ENCODE measurements at regions not wholly inside any gene's neighbourhood (a gene's known extent, or its start where the extent isn't known, plus 50 kb on each side); places are given as distances from the start of the nearest gene placed in this dataset.
"Not testable (repeated sequence)": the region's sequence is repeated elsewhere in the genome, so short reads cannot be mapped to it uniquely, and the experiment has no call there.

DNA sequence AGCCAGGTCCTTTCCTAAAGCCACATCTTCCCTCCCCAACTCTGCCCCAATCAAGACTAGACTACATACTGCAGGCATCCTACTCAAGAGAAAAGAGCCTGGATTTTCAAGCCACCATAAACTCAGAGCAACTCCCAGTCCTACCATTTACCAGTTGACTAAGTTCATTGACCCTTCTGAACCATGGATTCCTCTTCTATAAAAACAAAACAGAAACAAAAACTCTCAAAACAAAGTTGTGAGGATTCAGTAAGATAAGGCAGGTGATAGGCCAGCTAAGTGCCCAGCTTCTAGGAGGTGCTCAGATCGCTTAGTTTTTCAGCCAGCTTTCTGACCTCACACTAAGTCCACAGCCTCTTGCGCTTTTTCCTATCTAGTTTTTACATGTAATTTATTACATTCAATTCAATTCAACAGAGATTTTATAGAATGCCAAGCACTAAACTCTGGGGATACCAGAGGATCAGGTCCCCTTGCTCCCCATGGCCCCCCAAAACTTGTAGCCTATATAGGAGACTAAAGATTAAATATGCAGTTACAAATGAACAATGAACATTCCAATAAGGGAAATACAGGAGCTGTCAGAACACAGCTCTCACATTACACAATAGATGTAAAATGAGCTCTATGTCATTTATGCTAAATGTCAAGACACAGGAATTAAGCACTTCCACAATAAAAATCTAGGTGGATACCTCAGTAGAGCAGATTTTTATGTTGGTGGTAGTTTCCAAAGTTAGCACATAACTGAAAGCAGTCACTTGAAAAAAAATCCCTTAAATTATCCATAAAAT lies 104.5 kb upstream of the EGLN3 start:
- no peak overlapping the region for H3K27ac ChIP-seq (ENCODE audit: low read length)

DNA sequence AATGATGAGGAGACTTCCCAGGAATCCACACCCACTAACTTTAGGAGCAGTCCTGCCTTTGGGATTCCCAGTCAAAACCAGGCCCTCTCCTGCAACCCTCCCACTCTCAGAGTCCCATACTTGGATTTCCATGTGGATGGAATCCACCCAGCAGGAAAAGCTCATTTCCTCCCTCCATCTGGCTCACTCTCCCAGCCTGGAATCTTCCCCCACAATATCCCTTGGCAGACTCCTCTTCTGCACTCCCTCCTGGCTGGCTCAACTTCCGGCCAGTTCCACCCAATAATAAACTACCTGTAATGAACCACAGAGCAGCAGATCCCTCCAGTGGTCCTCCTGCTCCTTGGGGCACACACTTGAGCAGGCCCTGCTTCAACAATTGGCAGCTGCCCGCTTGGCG lies 102.8 kb upstream of the EGLN3 start:
- Histone ChIP-seq H3K27me3 (ENCODE audit: control insufficient read depth, insufficient read depth, low read length) (peaks cover 1% of the 10 kb centered on the region), H3K9ac (ENCODE audit: low read length) (no peak overlapping the region), H3K36me3 (ENCODE audit: control insufficient read depth, low read depth, low read length) (no peaks in the 10 kb centered on the region), H3K27ac (ENCODE audit: low read length) (no peak overlapping the region), H3K9me3 (ENCODE audit: control insufficient read depth, low read depth, low read length) (no peaks in the 10 kb centered on the region), H3K4me1 (ENCODE audit: control insufficient read depth, low read depth, low read length) (no peaks in the 10 kb centered on the region), H3K4me3 (ENCODE audit: low read length) (no peak overlapping the region)

More for the DNA sequence above, 104.5 kb upstream of the EGLN3 start:
- H3K9me3 ChIP-seq (ENCODE audit: control insufficient read depth, low read depth, low read length): no peaks in the 10 kb centered on the region
- no peaks in the 10 kb centered on the region for H3K36me3 ChIP-seq (ENCODE audit: control insufficient read depth, low read depth, low read length)
- H3K4me3 ChIP-seq (ENCODE audit: low read length): no peak overlapping the region
- peaks cover 13% of the 10 kb centered on the region for H3K27me3 ChIP-seq (ENCODE audit: control insufficient read depth, insufficient read depth, low read length)
- H3K9ac ChIP-seq (ENCODE audit: low read length): no peak overlapping the region
- peaks cover 6% of the 10 kb centered on the region for H3K4me1 ChIP-seq (ENCODE audit: control insufficient read depth, low read depth, low read length)

DNA sequence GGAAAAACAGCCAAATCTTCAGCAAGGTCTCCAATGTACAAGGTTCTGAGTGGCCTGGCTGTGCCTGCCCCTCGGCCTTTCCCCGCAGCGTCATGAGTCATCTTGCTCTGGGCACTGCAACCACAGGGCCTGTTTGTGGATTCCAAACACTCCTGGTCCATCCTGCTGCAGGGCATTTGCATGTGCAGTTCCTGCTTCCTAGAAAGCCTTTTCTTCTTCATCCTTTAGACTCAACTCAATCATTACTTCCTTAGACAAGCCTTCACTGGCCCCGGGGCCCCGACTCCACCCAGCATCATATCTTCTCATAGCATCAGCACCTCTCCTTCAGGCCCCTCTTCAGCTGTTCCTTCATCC lies 101.8 kb upstream of the EGLN3 start:
- no peaks in the 10 kb centered on the region for H3K4me1 ChIP-seq (ENCODE audit: control insufficient read depth, low read depth, low read length)
- H3K4me3 ChIP-seq (ENCODE audit: low read length): no peak overlapping the region
- no peaks in the 10 kb centered on the region for H3K36me3 ChIP-seq (ENCODE audit: control insufficient read depth, low read depth, low read length)
- no peak overlapping the region for H3K27ac ChIP-seq (ENCODE audit: low read length)
- no peak overlapping the region for H3K9ac ChIP-seq (ENCODE audit: low read length)
- no peaks in the 10 kb centered on the region for H3K9me3 ChIP-seq (ENCODE audit: control insufficient read depth, low read depth, low read length)
- no peaks in the 10 kb centered on the region for H3K27me3 ChIP-seq (ENCODE audit: control insufficient read depth, insufficient read depth, low read length)

DNA sequence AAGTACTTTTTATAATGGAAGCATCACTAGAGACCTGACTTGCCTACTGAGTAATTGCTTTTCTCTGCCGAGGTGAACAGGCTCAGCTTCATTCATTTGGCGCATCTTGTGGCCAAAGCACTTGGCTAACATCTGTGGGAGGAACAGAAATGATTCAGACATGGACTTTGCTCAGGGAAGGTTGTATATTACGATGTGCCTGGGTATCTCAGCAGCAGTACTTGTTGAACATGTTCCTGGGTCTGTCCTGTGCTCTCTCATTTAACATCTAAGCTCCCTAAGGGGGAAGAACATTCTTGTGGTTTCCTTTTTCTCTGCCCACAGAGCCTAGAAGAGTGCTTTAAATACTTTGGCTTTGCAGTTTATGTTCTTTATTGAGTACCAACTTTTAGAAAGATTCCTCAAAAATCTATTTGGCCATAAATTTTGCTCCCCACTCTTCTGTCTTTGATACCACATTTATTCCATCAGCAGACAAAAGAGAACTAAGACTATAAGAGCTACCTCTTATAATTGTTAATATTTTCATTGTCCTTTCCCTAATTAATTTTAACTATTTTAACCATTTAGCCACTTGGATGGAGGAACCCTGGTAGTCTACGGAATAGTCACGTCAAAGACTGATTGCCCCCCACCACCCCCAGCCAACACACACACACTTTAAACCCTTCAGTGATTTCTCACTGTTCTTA lies 101.2 kb upstream of the EGLN3 start:
- Histone ChIP-seq H3K27me3 (ENCODE audit: control insufficient read depth, insufficient read depth, low read length) (no peaks in the 10 kb centered on the region), H3K9me3 (ENCODE audit: control insufficient read depth, low read depth, low read length) (no peaks in the 10 kb centered on the region), H3K4me1 (ENCODE audit: control insufficient read depth, low read depth, low read length) (no peaks in the 10 kb centered on the region), H3K27ac (ENCODE audit: low read length) (no peak overlapping the region), H3K9ac (ENCODE audit: low read length) (no peak overlapping the region), H3K36me3 (ENCODE audit: control insufficient read depth, low read depth, low read length) (no peaks in the 10 kb centered on the region), H3K4me3 (ENCODE audit: low read length) (no peak overlapping the region)

DNA sequence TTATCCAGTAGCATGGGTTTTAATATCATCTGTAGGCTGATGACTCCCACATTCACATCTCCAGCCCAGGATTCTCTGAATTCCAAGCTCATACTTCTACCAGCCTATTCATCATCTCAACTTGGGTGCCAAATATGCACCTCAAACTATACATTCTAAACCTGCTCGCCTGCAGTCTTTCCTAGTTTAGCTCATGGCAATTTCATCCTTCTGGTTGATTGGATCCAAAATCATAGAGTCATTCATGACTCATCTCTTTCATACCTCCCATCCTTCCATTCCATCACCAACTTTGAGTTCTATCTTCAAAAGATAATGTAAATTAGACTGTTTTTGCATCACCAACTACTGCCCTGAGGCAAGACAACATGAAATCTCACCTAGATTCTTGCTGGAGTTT lies 99.7 kb upstream of the EGLN3 start:
- H3K27ac ChIP-seq (ENCODE audit: low read length): no peak overlapping the region
- no peak overlapping the region for H3K9ac ChIP-seq (ENCODE audit: low read length)
- H3K36me3 ChIP-seq (ENCODE audit: control insufficient read depth, low read depth, low read length): no peaks in the 10 kb centered on the region
- no peaks in the 10 kb centered on the region for H3K27me3 ChIP-seq (ENCODE audit: control insufficient read depth, insufficient read depth, low read length)
- H3K4me3 ChIP-seq (ENCODE audit: low read length): no peak overlapping the region
- H3K4me1 ChIP-seq (ENCODE audit: control insufficient read depth, low read depth, low read length): no peaks in the 10 kb centered on the region
- no peaks in the 10 kb centered on the region for H3K9me3 ChIP-seq (ENCODE audit: control insufficient read depth, low read depth, low read length)

DNA sequence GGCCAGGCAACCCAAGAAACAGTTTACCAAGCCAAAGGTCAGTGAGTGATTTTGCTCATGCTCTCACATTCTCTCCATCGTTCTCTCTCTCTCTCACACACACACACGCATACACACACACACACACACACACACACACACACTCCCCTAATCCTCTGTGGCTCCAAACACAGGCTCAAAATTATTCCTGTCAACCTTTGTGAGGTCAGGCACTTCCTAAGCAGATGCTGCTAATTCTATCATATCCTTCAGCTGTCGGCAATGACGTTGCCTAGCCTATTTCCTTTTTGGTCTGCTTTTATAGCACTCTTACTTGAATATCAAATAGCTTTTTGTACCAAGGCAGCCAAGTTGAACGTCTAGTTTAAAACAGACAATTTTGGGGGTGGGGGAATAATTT lies 98.9 kb upstream of the EGLN3 start:
- H3K4me1 ChIP-seq (ENCODE audit: control insufficient read depth, low read depth, low read length): no peaks in the 10 kb centered on the region
- no peaks in the 10 kb centered on the region for H3K36me3 ChIP-seq (ENCODE audit: control insufficient read depth, low read depth, low read length)
- no peak overlapping the region for H3K4me3 ChIP-seq (ENCODE audit: low read length)
- no peak overlapping the region for H3K9ac ChIP-seq (ENCODE audit: low read length)
- H3K27ac ChIP-seq (ENCODE audit: low read length): no peak overlapping the region
- no peaks in the 10 kb centered on the region for H3K9me3 ChIP-seq (ENCODE audit: control insufficient read depth, low read depth, low read length)
- no peaks in the 10 kb centered on the region for H3K27me3 ChIP-seq (ENCODE audit: control insufficient read depth, insufficient read depth, low read length)

DNA sequence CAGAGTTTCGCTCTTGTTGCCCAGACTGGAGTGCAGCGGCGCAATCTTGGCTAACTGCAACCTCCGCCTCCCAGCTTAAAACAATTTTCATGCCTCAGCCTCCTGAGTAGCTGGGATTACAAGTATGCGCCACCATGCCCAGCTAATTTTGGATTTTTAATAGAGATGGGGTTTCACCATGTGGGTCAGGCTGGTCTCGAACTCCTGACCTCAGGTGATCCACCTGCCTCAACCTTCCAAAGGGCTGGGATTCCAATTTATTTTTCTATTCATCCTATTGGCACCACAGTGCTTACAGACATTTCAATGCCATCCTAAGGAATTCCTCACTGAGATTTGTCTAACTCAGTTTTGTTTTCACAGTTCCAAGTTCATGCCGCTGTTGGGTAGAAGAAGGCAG lies 98.3 kb upstream of the EGLN3 start:
- H3K4me3 ChIP-seq (ENCODE audit: low read length); H3K4me1 ChIP-seq (ENCODE audit: control insufficient read depth, low read depth, low read length); H3K9ac ChIP-seq (ENCODE audit: low read length); H3K9me3 ChIP-seq (ENCODE audit: control insufficient read depth, low read depth, low read length); H3K36me3 ChIP-seq (ENCODE audit: control insufficient read depth, low read depth, low read length); H3K27ac ChIP-seq (ENCODE audit: low read length); H3K27me3 ChIP-seq (ENCODE audit: control insufficient read depth, insufficient read depth, low read length): not testable (repeated sequence)

DNA sequence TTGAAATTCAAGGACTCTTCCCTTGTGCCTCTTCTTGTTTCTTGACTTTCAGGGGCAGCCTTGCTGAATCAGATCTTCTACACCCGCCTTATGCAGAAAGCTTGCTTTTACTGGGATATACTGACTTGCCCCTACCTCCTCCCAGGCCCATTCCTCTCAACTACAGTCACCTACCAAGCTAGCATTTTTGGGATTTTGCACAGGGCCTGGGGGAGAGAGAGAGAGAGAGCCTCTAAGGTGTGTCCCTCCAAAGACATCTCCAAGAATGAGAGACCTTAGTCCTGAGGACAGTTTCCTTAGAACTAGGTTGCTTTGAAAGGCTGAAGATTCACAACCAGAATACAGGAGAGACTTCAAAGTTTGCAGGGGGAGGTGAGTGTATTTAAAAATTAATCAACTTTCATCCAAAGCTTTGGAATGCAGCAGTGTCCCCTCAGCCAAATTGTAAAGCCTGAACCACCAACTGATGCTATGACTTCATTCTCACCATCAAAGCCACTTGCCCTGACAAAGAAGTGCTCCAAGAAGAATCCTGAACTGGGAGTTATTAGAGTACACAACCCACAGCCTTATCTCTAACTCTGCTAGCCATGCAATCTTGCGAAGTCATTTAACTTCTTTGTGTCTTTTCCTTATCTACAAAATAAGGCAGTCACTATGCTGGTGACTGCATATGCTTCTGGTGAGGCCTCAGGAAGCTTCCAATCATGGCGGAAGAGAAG lies 96.1 kb upstream of the EGLN3 start:
- no peaks in the 10 kb centered on the region for H3K36me3 ChIP-seq (ENCODE audit: control insufficient read depth, low read depth, low read length)
- H3K9ac ChIP-seq (ENCODE audit: low read length): no peak overlapping the region
- H3K9me3 ChIP-seq (ENCODE audit: control insufficient read depth, low read depth, low read length): no peaks in the 10 kb centered on the region
- H3K4me1 ChIP-seq (ENCODE audit: control insufficient read depth, low read depth, low read length): no peaks in the 10 kb centered on the region
- H3K4me3 ChIP-seq (ENCODE audit: low read length): no peak overlapping the region
- no peaks in the 10 kb centered on the region for H3K27me3 ChIP-seq (ENCODE audit: control insufficient read depth, insufficient read depth, low read length)
- no peak overlapping the region for H3K27ac ChIP-seq (ENCODE audit: low read length)

DNA sequence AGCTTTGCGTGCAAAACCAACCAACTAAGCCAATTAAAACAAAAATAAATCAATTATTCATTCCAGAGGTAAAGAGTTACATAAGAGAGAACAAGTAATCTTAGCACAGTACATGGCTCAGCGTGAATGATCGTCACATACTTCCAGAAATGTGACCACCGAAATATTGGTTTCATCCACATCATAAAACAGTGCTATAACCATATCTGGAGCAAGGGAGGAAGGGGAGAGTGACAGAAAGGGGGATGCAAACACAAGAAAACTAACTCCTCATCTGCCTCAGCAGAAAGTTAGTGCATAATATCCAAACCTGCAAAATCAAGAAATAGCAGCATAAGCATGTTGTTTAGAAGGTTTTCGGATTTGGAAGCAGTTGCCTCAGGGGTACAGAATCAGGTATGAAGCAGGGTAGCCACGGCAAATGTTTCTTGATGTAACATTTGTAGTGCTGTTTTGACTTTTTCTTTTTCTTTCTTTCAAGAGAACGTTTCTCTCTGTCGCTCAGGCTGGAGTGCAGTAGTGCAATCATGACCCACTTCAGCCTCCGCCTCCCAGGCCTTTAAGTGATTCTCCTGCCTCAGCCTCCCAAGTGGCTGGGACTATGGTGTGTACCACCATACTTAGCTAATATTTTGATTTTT lies 93.9 kb upstream of the EGLN3 start:
- H3K4me1 ChIP-seq (ENCODE audit: control insufficient read depth, low read depth, low read length): no peaks in the 10 kb centered on the region
- H3K4me3 ChIP-seq (ENCODE audit: low read length): no peak overlapping the region
- no peaks in the 10 kb centered on the region for H3K36me3 ChIP-seq (ENCODE audit: control insufficient read depth, low read depth, low read length)
- H3K9ac ChIP-seq (ENCODE audit: low read length): no peak overlapping the region
- H3K9me3 ChIP-seq (ENCODE audit: control insufficient read depth, low read depth, low read length): no peaks in the 10 kb centered on the region
- no peak overlapping the region for H3K27ac ChIP-seq (ENCODE audit: low read length)
- H3K27me3 ChIP-seq (ENCODE audit: control insufficient read depth, insufficient read depth, low read length): no peaks in the 10 kb centered on the region

DNA sequence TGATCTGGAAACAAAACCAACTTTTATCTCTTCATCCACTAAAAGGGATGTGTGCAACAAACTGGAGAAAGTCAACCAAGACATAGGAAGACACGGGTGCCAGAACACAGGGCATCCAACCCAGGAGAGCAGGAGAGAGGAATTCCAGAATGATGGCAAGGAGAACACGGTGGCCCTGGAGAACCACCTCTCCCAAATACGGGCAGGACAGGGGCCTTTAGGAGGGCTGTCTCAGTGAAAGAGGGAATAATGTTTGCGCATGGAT lies 93.4 kb upstream of the EGLN3 start:
- Histone ChIP-seq H3K9ac (ENCODE audit: low read length) (no peak overlapping the region), H3K27ac (ENCODE audit: low read length) (no peak overlapping the region)

DNA sequence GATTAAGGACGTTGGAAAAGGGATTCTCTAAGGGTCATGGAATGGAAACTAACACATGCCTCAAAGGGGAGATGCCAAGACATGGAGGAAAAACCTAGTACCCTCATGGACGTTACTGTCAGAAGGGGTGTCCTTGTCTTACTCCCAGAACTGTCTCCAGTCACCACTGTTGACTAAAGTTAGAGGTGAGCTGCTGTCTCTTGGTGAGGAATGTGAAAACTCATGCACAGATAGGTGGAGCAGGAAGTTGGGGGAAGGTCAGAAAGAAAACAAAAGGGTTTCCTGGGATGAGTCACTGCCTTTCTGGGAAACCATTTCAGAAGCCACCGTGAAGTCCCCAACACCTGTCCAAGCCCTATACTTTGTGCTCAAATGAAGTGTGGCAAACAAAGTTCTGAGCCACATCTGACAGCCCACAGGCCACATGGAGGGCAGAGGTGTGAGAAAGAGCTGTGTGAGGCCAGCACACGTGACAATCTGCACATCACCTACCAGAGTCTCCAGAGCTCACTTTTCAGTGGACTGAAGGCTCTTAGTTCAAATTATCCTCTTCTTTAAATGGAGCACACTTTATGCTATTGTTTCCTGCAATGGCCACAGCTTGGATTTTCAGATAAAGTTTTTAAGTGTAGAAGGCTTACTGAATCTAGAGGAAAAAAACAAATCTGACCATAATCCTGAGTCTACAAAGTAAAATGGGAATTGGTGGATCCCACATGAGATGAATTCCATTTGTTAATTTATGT lies 92.9 kb upstream of the EGLN3 start:
- Histone ChIP-seq H3K9ac (ENCODE audit: low read length) (no peak overlapping the region), H3K4me3 (ENCODE audit: low read length) (no peak overlapping the region), H3K27ac (ENCODE audit: low read length) (no peak overlapping the region)

More for the DNA sequence above, 93.4 kb upstream of the EGLN3 start:
- H3K9me3 ChIP-seq (ENCODE audit: control insufficient read depth, low read depth, low read length): no peaks in the 10 kb centered on the region
- no peaks in the 10 kb centered on the region for H3K27me3 ChIP-seq (ENCODE audit: control insufficient read depth, insufficient read depth, low read length)
- H3K4me1 ChIP-seq (ENCODE audit: control insufficient read depth, low read depth, low read length): no peaks in the 10 kb centered on the region
- no peak overlapping the region for H3K4me3 ChIP-seq (ENCODE audit: low read length)
- H3K36me3 ChIP-seq (ENCODE audit: control insufficient read depth, low read depth, low read length): no peaks in the 10 kb centered on the region

More for the DNA sequence above, 92.9 kb upstream of the EGLN3 start:
- Histone ChIP-seq H3K27me3 (ENCODE audit: control insufficient read depth, insufficient read depth, low read length) (no peaks in the 10 kb centered on the region), H3K4me1 (ENCODE audit: control insufficient read depth, low read depth, low read length) (no peaks in the 10 kb centered on the region), H3K36me3 (ENCODE audit: control insufficient read depth, low read depth, low read length) (no peaks in the 10 kb centered on the region), H3K9me3 (ENCODE audit: control insufficient read depth, low read depth, low read length) (no peaks in the 10 kb centered on the region)
